ENCODE measurements at regions not wholly inside any gene's neighbourhood (a gene's known extent, or its start where the extent isn't known, plus 50 kb on each side); places are given as distances from the start of the nearest gene placed in this dataset.

GRCh38 chr4:186790630-186791029 lies 67.0 kb upstream of the FAT1 start:
- TF ChIP-seq ARNTL (CRISPR knock-in tag; IDR thresholded peaks at IDR 0.05) (no peak), ZNF761 (CRISPR knock-in tag; conservative IDR thresholded peaks at IDR 0.05) (no peak), ZNF180 (CRISPR knock-in tag; IDR thresholded peaks at IDR 0.05; ENCODE audit: borderline replicate concordance, low read depth) (no peak), ZMYM2 (CRISPR knock-in tag; IDR thresholded peaks at IDR 0.05) (no peak), MYC (CRISPR knock-in tag; IDR thresholded peaks at IDR 0.05; ENCODE audit: borderline replicate concordance) (no peak), SUZ12 (IDR thresholded peaks at IDR 0.05; ENCODE audit: low read depth, low read length) (no peak), ZNF580 (CRISPR knock-in tag; IDR thresholded peaks at IDR 0.05; ENCODE audit: borderline replicate concordance, low read depth) (no peak), ZNF12 (CRISPR knock-in tag; IDR thresholded peaks at IDR 0.05) (no peak), YY1 (IDR thresholded peaks at IDR 0.05; ENCODE audit: insufficient read depth, insufficient replicate concordance, low read depth, low read length) (no peak), YEATS4 (CRISPR knock-in tag; IDR thresholded peaks at IDR 0.05; ENCODE audit: borderline replicate concordance) (no peak), KLF15 (CRISPR knock-in tag; IDR thresholded peaks at IDR 0.05; ENCODE audit: borderline replicate concordance) (no peak), STAT5B (CRISPR knock-in tag; IDR thresholded peaks at IDR 0.05) (no peak), ZNF3 (CRISPR knock-in tag; IDR thresholded peaks at IDR 0.05) (no peak), ISL2 (CRISPR knock-in tag; IDR thresholded peaks at IDR 0.05) (no peak), ZNF264 (CRISPR knock-in tag; IDR thresholded peaks at IDR 0.05) (no peak), ZNF883 (CRISPR knock-in tag; IDR thresholded peaks at IDR 0.05; ENCODE audit: not compliant biosample characterization) (no peak), ZBTB2 (CRISPR knock-in tag; IDR thresholded peaks at IDR 0.05; ENCODE audit: low read depth) (no peak), ZNF660 (CRISPR knock-in tag; IDR thresholded peaks at IDR 0.05; ENCODE audit: borderline replicate concordance, low read depth) (no peak), MEF2D (CRISPR knock-in tag; IDR thresholded peaks at IDR 0.05) (no peak)
- Histone ChIP-seq H2AFZ (ENCODE audit: low read length) (no peak overlapping the region), H4K20me1 (ENCODE audit: insufficient read depth, low read length) (no peaks in the 10 kb centered on the region), H3K36me3 (replicated peaks in 1 of 2; ENCODE audit: control insufficient read depth in 1 of 2, insufficient read depth in 2 of 2, low read length in 2 of 2) (no peaks in the 10 kb centered on the region), H3K4me2 (ENCODE audit: low read depth, low read length) (no peak overlapping the region), H3K9ac (ENCODE audit: insufficient read depth, low read depth, low read length) (no peak overlapping the region), H3K9me3 (ENCODE audit: low read length) (no peaks in the 10 kb centered on the region), H3K4me1 (ENCODE audit: insufficient read depth, low read length) (peaks cover 13% of the 10 kb centered on the region), H3K4me3 (replicated peaks in 1 of 3; ENCODE audit: insufficient read depth in 1 of 3, low read depth in 2 of 3, low read length in 3 of 3) (no peak overlapping the region), H3K79me2 (ENCODE audit: insufficient read depth, low read length) (no peaks in the 10 kb centered on the region), H3K27me3 (ENCODE audit: control insufficient read depth in 1 of 2, insufficient read depth in 2 of 2, low read length in 2 of 2) (no peaks in the 10 kb centered on the region), H3K27ac (ENCODE audit: extremely low read length, insufficient read depth, low read length) (no peak overlapping the region)
- CTCF ChIA-PET (ENCODE audit: low intra/inter-chr PET ratio, low total read pairs) = no interaction called here
- intact Hi-C loops (cut with micrococcal nuclease; ENCODE audit: unreplicated experiment) = no loop called here
- no peak for DNase-seq (ENCODE audit: low spot score)
- in situ Hi-C loops (cut with HindIII; ENCODE audit: extremely low pct_ligation_motif_present, low pct_unique_long_range_greater_than_20kb) = no loop called here
- POLR2A ChIA-PET = no interaction called here
- BruUV-seq (replicated peaks) = no TSS peak
- no peak for ATAC-seq
- no peak for FAIRE-seq
